A549 (cell line): ENCODE measurements at regions not wholly inside any gene's neighbourhood (a gene's known extent, or its start where the extent isn't known, plus 50 kb on each side); places are given as distances from the start of the nearest gene placed in this dataset.

Experiments
- ATAC-seq, 2 experiments: fragments of 200-7000 bp in 1 of 2; fragments of >200 bp in 1 of 2; cut with Nextera tagmentation in 1 of 2; cut with Tn5 transposase in 1 of 2; 3 replicates each; pipeline versions ENCODE4 v1.8.0 to v1.9.1; 2018 to 2020; ENCODE audit warnings: mild to moderate bottlenecking in 1 of 2, moderate library complexity in 1 of 2
- CTCF ChIA-PET: fragments of 300-600 bp; sonication (Branson Sonifier 250); formaldehyde crosslinking; extraction: SDS; loops from one replicate; lab custom pipeline; 2021; ENCODE audit warnings: antibody characterized with exemption, inconsistent platforms; lab: Yijun Ruan, JAX
- POLR2A ChIA-PET: fragments of 350-600 bp; formaldehyde crosslinking; extraction: SDS; loops from one replicate; lab custom pipeline; 2021; ENCODE audit warnings: antibody characterized with exemption, inconsistent platforms; lab: Yijun Ruan, JAX
- DNase-seq, 2 experiments: peaks; one replicate each; pipeline versions ENCODE4 v3.0.0 to v3.0.0-alpha.2; 2011 to 2016; ENCODE audit warnings: low read depth in 1 of 2, low spot score in 1 of 2
- FAIRE-seq: peaks from 2 replicates; lab custom pipeline; 2011; peaks lifted over from hg19 to GRCh38; lab: Jason Lieb, UNC
- H3K27ac ChIP-seq, 2 experiments: fragments of >200 bp; sonication (Bioruptor Twin); formaldehyde crosslinking; 3 replicates each; pipeline ENCODE4 v1.5.1; 2016 to 2017
- H3K4me1 ChIP-seq: fragments of >200 bp; sonication (Bioruptor Twin); formaldehyde crosslinking; 3 replicates; pipeline ENCODE4 v1.6.1; 2016
- H3K4me2 ChIP-seq: fragments of >200 bp; sonication (Bioruptor Twin); formaldehyde crosslinking; 3 replicates; pipeline ENCODE4 v1.6.1; 2016
- H3K4me3 ChIP-seq: fragments of >200 bp; sonication (Bioruptor Twin); formaldehyde crosslinking; 3 replicates; pipeline ENCODE4 v1.5.1; 2016
- H3K9me3 ChIP-seq: fragments of >200 bp; sonication (Bioruptor Twin); formaldehyde crosslinking; 3 replicates; pipeline ENCODE4 v1.6.1; 2016
- ATOH8 ChIP-seq: fragments of 250-450 bp; sonication (Bioruptor Pico); IDR thresholded peaks from 2 replicates; pipeline ENCODE4 v1.5.0; 2020; ENCODE audit warnings: low read depth, mild to moderate bottlenecking, moderate library complexity
- BHLHE40 ChIP-seq: IDR thresholded peaks from 2 replicates; pipeline ENCODE4 v1.6.1; 2012; ENCODE audit warnings: low read depth, low read length, inconsistent platforms
- CBX8 ChIP-seq: fragments of 200-600 bp; sonication (generic); IDR thresholded peaks from 2 replicates; pipeline ENCODE4 v1.6.1; 2016
- CTCF ChIP-seq: fragments of >200 bp; sonication (Bioruptor Twin); formaldehyde crosslinking; IDR thresholded peaks from 3 replicates; pipeline ENCODE4 v1.5.1; 2016
- EHF ChIP-seq: fragments of 250-450 bp; sonication (Bioruptor Pico); IDR thresholded peaks from 2 replicates; pipeline ENCODE4 v1.5.0; 2020; ENCODE audit warnings: mild to moderate bottlenecking
- EHMT2 ChIP-seq: fragments of 200-600 bp; sonication (generic); IDR thresholded peaks from 2 replicates; pipeline ENCODE4 v1.6.1; 2016; ENCODE audit warnings: antibody characterized with exemption, low read depth, mild to moderate bottlenecking, moderate library complexity
- EP300 ChIP-seq, 2 experiments: fragments of >200 bp; sonication (Bioruptor Twin); formaldehyde crosslinking; IDR thresholded peaks; 2 replicates in 1 of 2; 3 replicates in 1 of 2; pipeline ENCODE4 v1.6.1; 2016 to 2017
- FOSB ChIP-seq: fragments of 250-450 bp; sonication (Bioruptor Pico); IDR thresholded peaks from 2 replicates; pipeline ENCODE4 v1.5.0; 2020; ENCODE audit warnings: mild to moderate bottlenecking, moderate library complexity
- GATA3 ChIP-seq: IDR thresholded peaks from 2 replicates; pipeline ENCODE4 v1.6.1; 2012; ENCODE audit warnings: borderline replicate concordance
- HDAC2 ChIP-seq: fragments of 200-600 bp; sonication (generic); IDR thresholded peaks from 2 replicates; pipeline ENCODE4 v1.6.1; 2016
- HMGXB4 ChIP-seq: fragments of 250-450 bp; sonication (Bioruptor Pico); IDR thresholded peaks from 2 replicates; pipeline ENCODE4 v1.5.0; 2021; ENCODE audit warnings: mild to moderate bottlenecking, moderate library complexity, borderline replicate concordance
- HOXA7 ChIP-seq: fragments of 250-450 bp; sonication (Bioruptor Pico); IDR thresholded peaks from 2 replicates; pipeline ENCODE4 v1.5.0; 2020; ENCODE audit warnings: mild to moderate bottlenecking, moderate library complexity
- HOXB5 ChIP-seq: fragments of 250-450 bp; sonication (Bioruptor Pico); IDR thresholded peaks from 2 replicates; pipeline ENCODE4 v1.5.0; 2020; ENCODE audit warnings: mild to moderate bottlenecking, moderate library complexity
- KDM5A ChIP-seq: fragments of 200-600 bp; sonication (generic); IDR thresholded peaks from 2 replicates; pipeline ENCODE4 v1.6.1; 2016; ENCODE audit warnings: antibody characterized with exemption, mild to moderate bottlenecking
- MAFK ChIP-seq: fragments of 450-650 bp; IDR thresholded peaks from 2 replicates; pipeline ENCODE4 v1.6.1; 2014; ENCODE audit not compliant: partially characterized antibody
- MAX ChIP-seq: IDR thresholded peaks from 2 replicates; pipeline ENCODE4 v1.6.1; 2012
- NFE2L2 ChIP-seq: fragments of 150-350 bp; conservative IDR thresholded peaks from 2 replicates; pipeline ENCODE4 v1.6.1; 2014; ENCODE audit warnings: low read length
- NPAS2 ChIP-seq: fragments of 250-450 bp; sonication (Bioruptor Pico); IDR thresholded peaks from 2 replicates; pipeline ENCODE4 v1.8.0; 2022; ENCODE audit warnings: mild to moderate bottlenecking, moderate library complexity, borderline replicate concordance
- NR3C1 ChIP-seq: fragments of >200 bp; sonication (Bioruptor Twin); formaldehyde crosslinking; IDR thresholded peaks from 3 replicates; pipeline ENCODE4 v1.6.1; 2017
- PHF8 ChIP-seq: fragments of 200-600 bp; sonication (generic); IDR thresholded peaks from 2 replicates; pipeline ENCODE4 v1.6.1; 2016; ENCODE audit warnings: low read depth, mild to moderate bottlenecking, antibody characterized with exemption, moderate library complexity, borderline replicate concordance
- POLR2A ChIP-seq: IDR thresholded peaks from 2 replicates; pipeline ENCODE4 v1.6.1; 2012; ENCODE audit warnings: mild to moderate bottlenecking, low read length
- POLR2AphosphoS2 ChIP-seq: conservative IDR thresholded peaks from 2 replicates; pipeline ENCODE4 v1.6.1; 2012; ENCODE audit warnings: low read length, improper control_type of control experiment, inconsistent platforms
- RAD21 ChIP-seq, 2 experiments: fragments of >200 bp in 1 of 2; sonication (Bioruptor Twin) in 1 of 2; formaldehyde crosslinking in 1 of 2; IDR thresholded peaks in 1 of 2; conservative IDR thresholded peaks in 1 of 2; 2 replicates in 1 of 2; 3 replicates in 1 of 2; pipeline ENCODE4 v1.6.1; 2012 to 2018; ENCODE audit warnings: inconsistent platforms in 1 of 2
- RARB ChIP-seq: fragments of 250-450 bp; sonication (Bioruptor Pico); IDR thresholded peaks from 2 replicates; pipeline ENCODE4 v1.8.0; 2021; ENCODE audit warnings: mild to moderate bottlenecking, moderate library complexity
- RCOR1 ChIP-seq: fragments of 150-350 bp; IDR thresholded peaks from 2 replicates; pipeline ENCODE4 v1.6.1; 2014; ENCODE audit warnings: antibody characterized with exemption, low read length, low read depth
- SREBF2 ChIP-seq: fragments of 450-650 bp; IDR thresholded peaks from 2 replicates; pipeline ENCODE4 v1.6.1; 2014; ENCODE audit warnings: mild to moderate bottlenecking, moderate library complexity
- USF2 ChIP-seq: fragments of 450-650 bp; IDR thresholded peaks from 2 replicates; pipeline ENCODE4 v1.6.1; 2014; ENCODE audit warnings: antibody characterized with exemption
- ZSCAN20 ChIP-seq: fragments of 250-450 bp; sonication (Bioruptor Pico); IDR thresholded peaks from 2 replicates; pipeline ENCODE4 v1.8.0; 2022; ENCODE audit warnings: mild to moderate bottlenecking, moderate library complexity
- WGBS: methylation state at CpG from one replicate; pipeline ENCODE4 v1.1.6; 2017; ENCODE audit errors: missing lambda C conversion rate; 5-methylcytosine and 5-hydroxymethylcytosine counted together

- POLR2A ChIA-PET = no interaction called here
- CTCF ChIA-PET = interaction anchor here (1.9 kb wide), 1 partner anchor 216 kb away, joined by 6 read pairs; no protein-coding TSS in a partner anchor
- FAIRE-seq (no peak), ATAC-seq (peak in 1 of 2 experiments; percentile 50; a peak in 1 of 6 replicates), DNase-seq (peak in 1 of 2 experiments; percentile 5)
- Histone ChIP-seq H3K27ac (no peak overlapping the region), H3K9me3 (no peaks in the 10 kb centered on the region), H3K4me1 (no peaks in the 10 kb centered on the region), H3K4me3 (no peak overlapping the region), H3K4me2 (no peak overlapping the region)
- 9% methylated on average over 3 of the region's 3 CpGs for WGBS
- no peak for TF ChIP-seq GATA3
- TF ChIP-seq EP300 (IDR thresholded peaks at IDR 0.05) = no peak
- no peak for TF ChIP-seq RARB (CRISPR knock-in tag)
- TF ChIP-seq KDM5A = no peak
- TF ChIP-seq USF2 = no peak
- no peak for TF ChIP-seq POLR2AphosphoS2
- no peak for TF ChIP-seq CTCF
- no peak for TF ChIP-seq NFE2L2
- no peak for TF ChIP-seq RCOR1
- no peak for TF ChIP-seq EHF (CRISPR knock-in tag)
- TF ChIP-seq ZSCAN20 (CRISPR knock-in tag) = no peak
- no peak for TF ChIP-seq SREBF2
- no peak for TF ChIP-seq FOSB (CRISPR knock-in tag)
- TF ChIP-seq HDAC2 = no peak
- no peak for TF ChIP-seq MAFK
- TF ChIP-seq HOXB5 (CRISPR knock-in tag) = no peak
- TF ChIP-seq MAX = no peak
These were observed 127.4 kb downstream of the ELAPOR2 start for GRCh38 chr7:86932038-86932512.

- ATAC-seq = no peak
- POLR2A ChIA-PET = no interaction called here
- H3K27ac ChIP-seq = no peak overlapping the region
- no peak for TF ChIP-seq PHF8
- no peak for FAIRE-seq
- no peaks in the 10 kb centered on the region for H3K4me1 ChIP-seq
- 45% methylated on average over 2 of the region's 2 CpGs for WGBS
- H3K9me3 ChIP-seq = no peaks in the 10 kb centered on the region
- CTCF ChIA-PET = interaction anchor here (1.9 kb wide), 1 partner anchor 217 kb away, joined by 6 read pairs; no protein-coding TSS in a partner anchor
- H3K4me3 ChIP-seq = no peak overlapping the region
- no peak for DNase-seq
- H3K4me2 ChIP-seq = no peak overlapping the region
These were observed 128.0 kb downstream of the ELAPOR2 start for GRCh38 chr7:86931439-86931838.

GRCh38 chr7:86930554-86931307, 128.7 kb downstream of the ELAPOR2 start:
- WGBS = 14% methylated on average over 5 of the region's 5 CpGs
- no peak overlapping the region for H3K4me2 ChIP-seq
- H3K9me3 ChIP-seq = no peaks in the 10 kb centered on the region
- no peak overlapping the region for H3K27ac ChIP-seq
- no peak for FAIRE-seq
- no peak for DNase-seq
- CTCF ChIA-PET = interaction anchor here (1.0 to 1.9 kb wide), 2 partner anchors 8 to 218 kb away, joined by 3 to 6 read pairs; no protein-coding TSS in a partner anchor
- H3K4me1 ChIP-seq = no peaks in the 10 kb centered on the region
- TF ChIP-seq POLR2A (no peak), NPAS2 (no peak), HDAC2 (no peak), BHLHE40 (no peak), NR3C1 (no peak), CBX8 (no peak), HOXA7 (CRISPR knock-in tag) (no peak), RARB (CRISPR knock-in tag) (no peak), ATOH8 (CRISPR knock-in tag) (no peak), HMGXB4 (CRISPR knock-in tag) (no peak), NFE2L2 (no peak), EHMT2 (no peak), RAD21 (conservative IDR thresholded peaks at IDR 0.05 in 1 of 2, IDR thresholded peaks at IDR 0.05 in 1 of 2) (no peak), POLR2AphosphoS2 (no peak)
- no peak overlapping the region for H3K4me3 ChIP-seq
- POLR2A ChIA-PET = no interaction called here
- no peak for ATAC-seq
